GM12864 (cell line): ENCODE measurements at regions not wholly inside any gene's neighbourhood (a gene's known extent, or its start where the extent isn't known, plus 50 kb on each side); places are given as distances from the start of the nearest gene placed in this dataset.
A peak's percentile ranks its signal among the peaks of the same experiment; 100 is the strongest.

Experiments
- DNase-seq: peaks from one replicate; pipeline ENCODE4 v3.0.0-alpha.2; 2011; ENCODE audit warnings: low read depth
- H3K4me3 ChIP-seq: 2 replicates; pipeline ENCODE4 v1.5.1; 2011; ENCODE audit warnings: mild to moderate bottlenecking, low read depth, low read length, control low read depth
- TF ChIP-seq, protein P1 (sequence below): IDR thresholded peaks from 2 replicates; pipeline ENCODE4 v1.5.1; 2011; ENCODE audit warnings: low read depth, mild to moderate bottlenecking, moderate library complexity, low read length, control low read depth, inconsistent platforms; ENCODE audit errors: missing control alignments

DNA sequence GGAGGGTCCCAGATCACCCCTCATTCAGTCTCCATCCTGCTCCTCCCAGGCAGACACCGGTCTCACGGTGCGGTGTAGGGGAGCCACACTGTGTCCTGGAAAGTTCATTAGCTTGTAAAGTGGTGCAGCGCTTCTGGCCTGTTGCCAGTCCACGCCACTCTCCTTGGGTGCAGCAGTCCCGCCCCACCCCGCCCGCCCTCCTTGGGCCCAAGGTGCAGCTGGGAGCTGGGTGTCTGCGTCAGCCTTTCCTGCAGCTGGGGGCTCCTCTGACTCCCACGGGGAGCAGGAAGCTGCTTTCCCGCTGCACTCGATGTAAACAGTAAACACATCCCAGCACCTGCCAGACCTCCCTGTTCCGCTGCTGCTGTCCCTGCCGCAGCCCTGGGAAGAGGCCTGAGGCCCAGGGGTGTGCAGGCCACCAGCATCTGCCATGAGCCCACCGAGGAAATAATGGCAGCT, 53.8 kb upstream of the ASB18 start:
- TF ChIP-seq, protein P1, sequence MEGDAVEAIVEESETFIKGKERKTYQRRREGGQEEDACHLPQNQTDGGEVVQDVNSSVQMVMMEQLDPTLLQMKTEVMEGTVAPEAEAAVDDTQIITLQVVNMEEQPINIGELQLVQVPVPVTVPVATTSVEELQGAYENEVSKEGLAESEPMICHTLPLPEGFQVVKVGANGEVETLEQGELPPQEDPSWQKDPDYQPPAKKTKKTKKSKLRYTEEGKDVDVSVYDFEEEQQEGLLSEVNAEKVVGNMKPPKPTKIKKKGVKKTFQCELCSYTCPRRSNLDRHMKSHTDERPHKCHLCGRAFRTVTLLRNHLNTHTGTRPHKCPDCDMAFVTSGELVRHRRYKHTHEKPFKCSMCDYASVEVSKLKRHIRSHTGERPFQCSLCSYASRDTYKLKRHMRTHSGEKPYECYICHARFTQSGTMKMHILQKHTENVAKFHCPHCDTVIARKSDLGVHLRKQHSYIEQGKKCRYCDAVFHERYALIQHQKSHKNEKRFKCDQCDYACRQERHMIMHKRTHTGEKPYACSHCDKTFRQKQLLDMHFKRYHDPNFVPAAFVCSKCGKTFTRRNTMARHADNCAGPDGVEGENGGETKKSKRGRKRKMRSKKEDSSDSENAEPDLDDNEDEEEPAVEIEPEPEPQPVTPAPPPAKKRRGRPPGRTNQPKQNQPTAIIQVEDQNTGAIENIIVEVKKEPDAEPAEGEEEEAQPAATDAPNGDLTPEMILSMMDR, result no peak
- H3K4me3 ChIP-seq, result no peak overlapping the region
- no peak for DNase-seq

DNA sequence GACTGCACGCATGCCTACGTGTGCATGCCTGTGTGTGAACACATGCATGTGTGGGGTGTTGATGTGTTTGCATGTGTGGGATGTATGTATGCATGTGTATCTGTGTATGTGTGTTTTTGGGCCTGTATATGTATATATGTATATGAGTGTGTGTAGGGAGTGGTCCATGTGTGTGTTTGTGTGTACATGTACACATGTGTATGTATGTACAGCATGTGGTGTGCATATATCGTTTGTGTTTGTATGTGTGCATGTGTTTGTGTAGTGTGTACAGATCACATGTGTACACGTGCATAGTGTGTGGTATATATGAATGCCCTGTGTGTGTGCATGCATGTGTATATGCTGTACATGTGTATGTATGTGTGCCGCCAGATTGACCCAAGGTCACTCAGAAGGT, 54.2 kb upstream of the ASB18 start:
- TF ChIP-seq, protein P1, result no peak
- no peak for DNase-seq
- no peak overlapping the region for H3K4me3 ChIP-seq

DNA sequence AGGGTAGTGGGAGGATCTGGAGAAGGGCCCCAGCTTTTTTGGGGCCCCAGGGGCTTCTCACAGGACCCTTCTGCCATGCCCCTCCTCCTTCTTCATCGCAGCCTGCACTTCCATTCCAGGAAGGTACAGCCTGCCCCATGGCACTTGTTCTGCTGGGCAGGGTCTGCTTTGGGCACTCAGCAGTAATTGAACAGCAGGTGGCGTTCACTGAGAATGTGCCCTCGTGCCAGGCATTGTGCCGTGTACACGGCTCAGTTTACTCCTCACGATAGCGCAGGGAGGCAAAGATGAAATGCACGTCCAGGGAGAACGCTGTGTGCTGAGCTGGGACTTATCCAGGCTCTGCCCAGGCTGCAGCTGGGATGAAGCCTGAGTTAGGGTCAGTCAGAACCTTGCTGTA, 54.8 kb upstream of the ASB18 start:
- no peak for DNase-seq
- TF ChIP-seq, protein P1, result peak; percentile 29
- H3K4me3 ChIP-seq, result no peak overlapping the region

DNA sequence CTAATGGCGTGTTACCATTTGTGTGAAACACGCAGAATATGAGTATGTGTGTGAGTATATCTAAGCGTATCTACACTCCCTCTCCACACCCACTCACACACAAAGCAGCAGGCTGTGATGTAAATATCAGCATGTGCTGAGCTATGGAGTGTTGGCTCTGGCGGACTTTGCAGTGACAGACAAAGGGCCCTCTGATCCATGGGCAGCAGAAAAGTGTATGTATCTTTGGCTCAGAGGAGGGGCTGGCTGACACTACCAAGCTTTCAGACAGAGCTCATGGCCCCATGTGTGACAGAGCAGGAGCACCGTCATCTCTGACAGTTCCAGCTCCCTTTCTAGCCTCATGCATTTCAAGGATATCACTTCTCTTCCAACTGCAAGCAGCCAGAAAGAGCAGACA, 57.2 kb upstream of the ASB18 start:
- TF ChIP-seq, protein P1, result no peak
- DNase-seq, result no peak

DNA sequence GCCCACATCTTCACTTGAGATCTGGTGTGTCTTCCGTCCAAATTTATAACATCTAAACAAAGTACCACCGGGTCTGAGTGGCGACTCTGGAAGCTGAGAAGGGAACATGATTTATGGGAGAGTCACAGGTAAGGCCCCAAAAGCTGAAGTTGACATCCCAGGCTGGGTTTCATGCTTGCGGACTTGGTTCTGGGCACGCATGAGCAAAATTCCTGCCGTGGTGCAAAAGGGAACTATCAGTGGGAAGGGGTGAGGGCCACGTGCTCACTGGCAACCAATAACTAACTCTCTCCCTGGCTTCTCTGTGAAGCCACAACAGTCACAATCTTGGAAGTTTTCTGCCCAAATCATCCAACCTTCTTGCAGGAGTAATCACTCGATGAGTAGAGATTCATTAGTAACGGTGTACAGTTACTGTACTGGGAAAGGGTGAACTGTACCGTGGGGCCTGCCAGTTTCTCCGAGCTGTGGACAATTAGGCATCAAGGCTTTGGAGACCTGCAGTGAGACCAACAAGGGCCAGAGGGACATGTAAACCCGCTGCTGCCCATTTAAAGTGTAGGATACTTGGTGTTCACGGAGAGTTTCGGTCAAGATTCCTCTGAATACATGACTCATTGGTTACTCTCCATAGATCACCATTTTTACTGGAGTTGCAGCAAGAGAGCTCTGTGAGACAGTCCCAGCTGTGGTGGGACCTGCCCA, 69.4 kb upstream of the ASB18 start:
- TF ChIP-seq, protein P1, result no peak
- no peak for DNase-seq
- H3K4me3 ChIP-seq, result no peak overlapping the region

More for the DNA sequence above, 57.2 kb upstream of the ASB18 start:
- no peak overlapping the region for H3K4me3 ChIP-seq

DNA sequence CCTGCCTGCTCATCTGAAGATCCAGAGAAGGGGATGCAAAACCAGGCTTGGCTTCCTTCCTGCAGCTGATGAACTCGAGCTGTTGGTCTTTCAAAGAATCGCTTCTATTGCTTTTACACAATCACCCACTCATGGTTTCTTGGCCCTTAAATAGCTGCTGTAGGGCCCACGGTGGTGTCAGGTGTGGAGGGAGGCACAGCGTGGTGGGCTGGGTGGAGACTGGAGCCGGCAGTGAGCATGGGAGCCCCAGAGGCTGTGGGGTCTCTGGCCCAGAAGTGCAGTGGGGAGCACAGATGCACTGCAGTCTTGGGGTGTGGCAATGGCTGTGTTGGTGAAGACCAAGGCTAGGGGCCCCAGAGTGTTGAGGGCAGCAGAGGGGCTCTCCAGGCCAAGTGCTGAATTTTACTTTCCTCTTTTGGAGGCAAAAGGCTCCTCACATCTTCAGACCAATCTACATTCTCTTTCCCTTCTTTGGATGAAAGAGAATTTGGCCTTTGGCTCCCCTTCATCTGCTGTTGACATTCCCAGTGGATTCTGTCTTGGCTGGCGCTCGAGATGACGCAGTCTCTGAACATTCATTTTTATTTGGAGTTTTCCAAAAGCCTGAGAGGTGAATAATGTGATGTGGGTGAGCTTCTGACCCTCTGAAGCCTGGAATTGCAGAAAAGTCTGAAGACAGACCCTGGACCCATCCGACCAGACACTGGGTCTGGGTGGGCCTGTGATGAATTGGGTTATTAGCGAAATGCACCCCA, 70.1 kb upstream of the ASB18 start:
- no peak overlapping the region for H3K4me3 ChIP-seq
- no peak for DNase-seq
- TF ChIP-seq, protein P1, result no peak
